Posterior cingulate gyrus (tissue), 11 donors: ENCODE measurements at regions not wholly inside any gene's neighbourhood (a gene's known extent, or its start where the extent isn't known, plus 50 kb on each side); places are given as distances from the start of the nearest gene placed in this dataset.
"Not testable (repeated sequence)": the region's sequence is repeated elsewhere in the genome, so short reads cannot be mapped to it uniquely, and the experiment has no call there.

Experiments
- DNase-seq, 10 donors: peaks; one replicate each; pipeline versions ENCODE4 v3.0.0 to v3.0.0-alpha.2; 2020 to 2021; ENCODE audit warnings: mixed read lengths in 3 of 10
- intact Hi-C: fragments of 100-400 bp; cut with DNase I; formaldehyde crosslinking; loops from one replicate; pipeline ENCODE4 v1.15.1; 2023

DNA sequence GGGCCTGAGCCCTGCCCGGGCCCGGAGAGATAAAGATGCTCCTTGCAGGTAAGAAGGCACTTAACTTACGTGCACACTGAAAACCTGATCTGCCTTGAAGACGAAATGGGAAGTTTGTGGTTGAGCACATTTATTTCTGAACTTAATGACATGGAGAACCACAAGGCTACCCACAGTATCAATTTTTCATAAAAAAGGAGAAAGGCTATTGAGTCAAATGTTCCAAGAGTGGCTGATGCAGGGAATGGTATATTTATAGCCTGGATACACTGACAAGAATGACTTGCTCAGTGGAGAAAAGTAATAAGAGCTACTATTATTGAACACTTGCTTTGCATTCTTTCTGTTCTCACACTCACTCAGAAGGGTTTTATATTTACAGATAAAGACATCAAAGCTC lies 419.3 kb downstream of the ACTL7B start:
- no peak for DNase-seq
- intact Hi-C loops, result loop anchor here (10.0 kb wide), 1 partner anchor 682 kb away; no protein-coding TSS in a partner anchor

GRCh38 chr9:108434502-108434901 lies 421.3 kb downstream of the ACTL7B start:
- DNase-seq, result no peak
- intact Hi-C loops, result loop anchor here (10.0 kb wide), 1 partner anchor 680 kb away; no protein-coding TSS in a partner anchor

DNA sequence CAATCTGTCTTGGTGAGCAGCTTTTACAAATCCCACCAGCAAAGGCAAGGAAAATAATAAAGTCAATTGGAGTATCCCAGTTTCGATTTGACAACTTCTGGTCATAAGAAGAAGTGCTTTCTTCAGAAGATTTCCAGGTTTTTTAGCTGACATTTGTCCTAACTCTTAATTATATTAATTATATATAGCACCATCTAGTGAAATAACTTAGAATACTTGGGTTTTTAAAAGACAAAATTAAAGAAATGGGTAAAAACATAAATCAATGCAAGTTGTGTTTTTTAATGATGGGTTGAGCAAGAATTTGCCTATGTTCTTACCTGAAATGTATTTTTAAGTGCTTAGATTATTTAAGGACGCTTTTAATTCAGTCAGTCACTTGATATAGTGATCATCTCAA lies 421.8 kb downstream of the ACTL7B start:
- DNase-seq, result no peak
- intact Hi-C loops, result loop anchor here (10.0 kb wide), 1 partner anchor 679 kb away; no protein-coding TSS in a partner anchor

DNA sequence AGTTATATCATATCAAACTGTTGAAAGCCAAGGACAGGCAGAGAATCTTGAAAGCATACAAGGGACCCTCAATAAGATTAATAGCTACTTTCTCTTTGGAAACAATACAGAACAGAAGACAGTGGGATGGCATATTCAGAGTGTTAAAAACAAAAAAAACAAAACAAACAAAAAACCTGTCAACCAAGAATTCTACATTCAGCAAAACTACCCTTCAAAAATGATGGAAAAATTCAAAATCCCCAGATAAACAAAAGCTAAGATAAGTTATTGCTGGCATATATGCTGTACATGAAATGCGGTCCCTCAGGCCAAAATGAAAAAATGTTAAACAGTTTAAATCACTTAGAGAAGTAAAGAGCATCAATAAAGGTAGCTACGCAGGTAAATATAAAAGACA lies 425.1 kb downstream of the ACTL7B start:
- DNase-seq, result no peak
- intact Hi-C loops, result loop anchor here (10.0 kb wide), 1 partner anchor 676 kb away; no protein-coding TSS in a partner anchor

- intact Hi-C loops, result no loop called here
- no peak for DNase-seq
These were observed 428.0 kb downstream of the ACTL7B start for GRCh38 chr9:108427751-108428150.

- intact Hi-C loops, DNase-seq: not testable (repeated sequence)
These were observed 429.3 kb downstream of the ACTL7B start for GRCh38 chr9:108426421-108426940.

DNA sequence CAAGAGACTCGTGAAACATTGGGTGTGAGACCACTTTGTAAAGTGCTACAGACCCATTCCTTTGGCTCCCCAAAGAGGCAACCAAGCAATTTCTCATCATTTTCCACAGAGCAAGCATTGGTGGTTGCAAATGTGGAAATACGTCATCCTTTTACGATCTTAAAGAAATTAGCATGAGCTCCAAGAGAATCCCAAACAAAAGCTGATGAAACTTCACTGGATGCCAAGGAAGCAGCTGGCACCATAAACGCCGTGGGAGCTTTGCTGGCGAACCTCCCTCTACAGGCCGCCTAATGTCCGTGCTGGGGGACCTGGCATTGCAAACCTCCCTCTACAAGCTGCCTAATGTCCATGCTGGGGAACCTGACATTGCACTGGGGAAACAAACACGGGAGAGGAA lies 432.4 kb downstream of the ACTL7B start:
- peak in 1 of 10 donors; percentile 52 for DNase-seq
- intact Hi-C loops, result no loop called here

- no peak for DNase-seq
- intact Hi-C loops, result no loop called here
These were observed 436.4 kb downstream of the ACTL7B start for GRCh38 chr9:108419379-108419778.

GRCh38 chr9:108417726-108418125 lies 438.1 kb downstream of the ACTL7B start:
- intact Hi-C loops, result no loop called here
- no peak for DNase-seq

GRCh38 chr9:108417312-108417711 lies 438.5 kb downstream of the ACTL7B start:
- intact Hi-C loops, result no loop called here

GRCh38 chr9:108416324-108416723 lies 439.5 kb downstream of the ACTL7B start:
- DNase-seq, result no peak
- intact Hi-C loops, result no loop called here

More at GRCh38 chr9:108417312-108417711, 438.5 kb downstream of the ACTL7B start:
- no peak for DNase-seq

GRCh38 chr9:108413809-108414208 lies 442.0 kb downstream of the ACTL7B start:
- intact Hi-C loops, result no loop called here
- no peak for DNase-seq

GRCh38 chr9:108412755-108413154 lies 443.0 kb downstream of the ACTL7B start:
- intact Hi-C loops, result no loop called here
- no peak for DNase-seq

DNA sequence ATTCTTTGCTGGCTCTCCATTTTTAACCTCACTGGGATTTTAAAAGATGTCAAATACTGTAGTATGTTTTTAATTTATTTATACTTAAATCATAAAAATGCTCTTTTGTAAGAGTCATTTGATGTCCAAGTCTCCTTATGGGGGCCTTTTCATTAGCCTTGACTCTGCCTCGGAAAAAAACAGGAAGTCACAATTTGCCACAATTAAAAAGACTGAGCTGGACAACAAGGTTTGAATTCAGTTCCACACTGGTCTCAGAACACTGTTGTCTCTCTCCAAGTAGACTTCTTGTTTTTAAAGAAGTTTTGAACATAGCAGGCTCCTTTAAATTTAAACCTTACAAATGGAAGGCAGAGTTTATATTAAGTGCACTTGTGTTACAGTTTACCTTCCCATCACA lies 444.2 kb downstream of the ACTL7B start:
- no peak for DNase-seq
- intact Hi-C loops, result no loop called here

DNA sequence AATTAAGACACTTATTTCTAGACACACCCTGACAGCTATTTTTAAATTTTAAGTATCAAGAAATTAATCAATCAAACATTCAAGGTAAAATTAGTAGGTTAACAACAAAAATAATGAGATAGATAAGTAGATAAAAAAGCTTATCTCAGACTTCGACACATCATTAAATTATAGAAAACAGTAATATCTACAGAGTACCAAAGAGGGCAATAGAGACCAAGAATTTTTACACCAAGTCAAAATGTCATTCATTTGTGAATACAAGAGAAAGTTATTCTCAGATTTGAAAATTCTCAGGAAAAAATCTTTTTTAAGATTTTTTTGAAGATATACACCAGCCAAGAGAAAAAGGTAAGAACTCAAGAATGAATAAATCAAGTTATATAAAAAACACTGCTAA lies 445.6 kb downstream of the ACTL7B start:
- DNase-seq, result no peak
- intact Hi-C loops, result no loop called here

DNA sequence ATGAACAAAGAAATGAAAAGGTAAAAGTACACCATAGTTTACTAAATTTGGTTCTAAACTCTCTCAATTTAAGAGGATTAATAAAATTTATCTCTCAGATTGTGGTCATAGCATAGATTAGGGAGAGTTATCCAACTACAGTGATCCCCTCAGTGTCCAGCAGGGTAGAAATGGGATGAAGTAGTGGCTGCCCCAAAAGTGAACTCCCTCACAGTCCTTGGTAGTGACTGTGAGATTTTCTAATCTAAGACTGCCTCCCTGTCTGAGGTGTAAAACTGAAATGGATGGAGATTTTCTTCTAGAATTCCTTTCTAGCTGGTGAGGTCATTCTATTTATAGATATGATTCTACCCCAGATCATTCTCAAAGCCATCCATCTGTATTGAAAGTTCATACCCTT lies 455.5 kb downstream of the ACTL7B start:
- no peak for DNase-seq
- intact Hi-C loops, result no loop called here

DNA sequence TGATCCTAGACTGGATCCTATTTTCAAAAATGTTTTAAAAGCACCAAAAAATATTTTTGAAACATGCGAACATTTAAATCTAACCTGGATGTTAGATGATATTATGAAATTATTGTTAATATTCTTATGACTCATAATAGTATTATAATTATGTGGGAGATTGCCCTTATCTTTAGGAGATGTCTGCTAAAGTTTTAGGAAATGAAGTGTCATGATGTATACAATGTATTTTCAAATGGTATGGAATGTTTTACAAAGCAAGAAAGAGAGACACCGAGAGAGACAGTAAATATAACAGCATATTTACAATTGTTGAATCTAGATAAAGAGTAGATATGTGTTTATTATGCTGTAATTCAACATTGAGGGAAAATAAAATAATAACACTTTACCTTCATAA lies 455.9 kb downstream of the ACTL7B start:
- no peak for DNase-seq
- intact Hi-C loops, result no loop called here

DNA sequence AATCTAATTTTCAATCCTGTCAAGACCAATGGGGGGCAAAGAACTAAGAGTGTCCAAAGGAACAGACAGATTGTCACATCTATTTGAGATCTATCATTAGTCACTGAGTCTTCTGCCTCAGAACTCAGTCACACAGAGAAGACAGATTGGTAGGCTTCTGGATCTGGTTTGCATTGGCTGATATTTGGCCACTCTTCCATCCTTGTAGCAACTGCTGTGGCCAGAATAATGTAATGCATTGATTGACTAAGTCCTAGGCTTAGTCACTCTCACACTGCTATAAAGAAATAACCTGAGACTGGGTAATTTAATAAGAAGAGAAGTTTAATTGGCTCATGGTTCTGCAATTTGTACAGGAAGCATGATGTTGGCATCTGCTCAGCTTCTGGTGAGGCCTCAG lies 458.5 kb downstream of the ACTL7B start:
- intact Hi-C loops, result no loop called here
- no peak for DNase-seq

DNA sequence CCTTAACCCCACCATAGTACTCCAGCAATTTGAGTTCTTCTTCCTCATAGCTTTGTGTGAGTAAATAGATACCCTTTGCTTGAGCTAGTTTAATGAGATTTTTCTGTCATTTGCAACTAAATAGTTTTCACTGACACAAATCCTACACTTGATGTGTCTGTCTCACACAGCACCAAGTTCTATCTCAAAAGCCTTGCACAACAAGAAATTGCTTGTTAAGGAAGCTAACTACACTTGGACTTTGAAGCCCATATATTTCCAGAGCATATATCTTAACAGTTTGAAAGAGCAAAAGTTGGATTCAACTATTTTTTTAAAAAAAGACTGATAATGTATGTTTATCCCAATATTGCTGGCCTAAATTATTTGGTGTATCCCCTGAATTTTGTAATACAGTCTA lies 459.2 kb downstream of the ACTL7B start:
- DNase-seq, result no peak
- intact Hi-C loops, result no loop called here

GRCh38 chr9:108396193-108396592 lies 459.6 kb downstream of the ACTL7B start:
- intact Hi-C loops, result no loop called here
- DNase-seq, result no peak

GRCh38 chr9:108395421-108395820 lies 460.4 kb downstream of the ACTL7B start:
- no peak for DNase-seq
- intact Hi-C loops, result no loop called here

GRCh38 chr9:108394726-108395125 lies 461.1 kb downstream of the ACTL7B start:
- DNase-seq, result peak in 1 of 10 donors; percentile 63
- intact Hi-C loops, result no loop called here

GRCh38 chr9:108393481-108394001 lies 462.2 kb downstream of the ACTL7B start:
- DNase-seq, result peak in 1 of 10 donors; percentile 38

More at GRCh38 chr9:108393481-108394001, 462.2 kb downstream of the ACTL7B start:
- intact Hi-C loops, result not testable (repeated sequence)
